ENCODE measurements at regions not wholly inside any gene's neighbourhood (a gene's known extent, or its start where the extent isn't known, plus 50 kb on each side); places are given as distances from the start of the nearest gene placed in this dataset.

GRCh38 chr6:148652205-148652604, 94.6 kb upstream of the UST start:
- Histone ChIP-seq H2BK15ac (ENCODE audit: low read depth, poor library complexity, severe bottlenecking) (no peak overlapping the region), H3K27ac (ENCODE audit: low read length, poor library complexity, severe bottlenecking) (no peak overlapping the region), H2BK5ac (ENCODE audit: low read depth, low read length, poor library complexity, severe bottlenecking) (no peak overlapping the region), H3K4me3 (ENCODE audit: insufficient read depth in 1 of 2, low read depth in 1 of 2, low read length in 2 of 2) (no peak overlapping the region), H2AFZ (ENCODE audit: low read depth, low read length) (no peak overlapping the region), H4K91ac (ENCODE audit: low read length) (no peak overlapping the region), H3K36me3 (ENCODE audit: control insufficient read depth in 1 of 2, insufficient read depth in 2 of 2, low read depth in 1 of 2, low read length in 2 of 2) (no peaks in the 10 kb centered on the region), H3K4me2 (ENCODE audit: low read length, poor library complexity, severe bottlenecking) (no peak overlapping the region), H3K27me3 (ENCODE audit: control insufficient read depth in 1 of 2, insufficient read depth in 1 of 2, low read length in 2 of 2) (peaks cover 0 to 5% of the 10 kb centered on the region in 2 experiments), H3K4ac (ENCODE audit: low read depth in 1 of 2, low read length in 2 of 2) (no peak overlapping the region), H2AK5ac (ENCODE audit: low read length, severe bottlenecking) (no peak overlapping the region), H2BK120ac (ENCODE audit: low read depth, low read length) (no peak overlapping the region), H3K18ac (ENCODE audit: low read depth in 1 of 2, low read length in 2 of 2) (no peak overlapping the region), H3K79me1 (replicated peaks; ENCODE audit: low read length, poor library complexity, severe bottlenecking) (no peaks in the 10 kb centered on the region), H3K23ac (ENCODE audit: low read length in 2 of 2) (no peak overlapping the region), H3K9me3 (ENCODE audit: control insufficient read depth, low read length) (peaks cover 6% of the 10 kb centered on the region), H3K14ac (ENCODE audit: low read length in 2 of 2) (no peak overlapping the region), H2BK12ac (ENCODE audit: low read length in 2 of 2) (no peak overlapping the region), H4K8ac (ENCODE audit: low read length) (no peak overlapping the region), H3K9ac (ENCODE audit: low read length) (no peak overlapping the region), H3K4me1 (ENCODE audit: control insufficient read depth, insufficient read depth, low read depth, low read length) (no peaks in the 10 kb centered on the region)
- no peak for DNase-seq

DNA sequence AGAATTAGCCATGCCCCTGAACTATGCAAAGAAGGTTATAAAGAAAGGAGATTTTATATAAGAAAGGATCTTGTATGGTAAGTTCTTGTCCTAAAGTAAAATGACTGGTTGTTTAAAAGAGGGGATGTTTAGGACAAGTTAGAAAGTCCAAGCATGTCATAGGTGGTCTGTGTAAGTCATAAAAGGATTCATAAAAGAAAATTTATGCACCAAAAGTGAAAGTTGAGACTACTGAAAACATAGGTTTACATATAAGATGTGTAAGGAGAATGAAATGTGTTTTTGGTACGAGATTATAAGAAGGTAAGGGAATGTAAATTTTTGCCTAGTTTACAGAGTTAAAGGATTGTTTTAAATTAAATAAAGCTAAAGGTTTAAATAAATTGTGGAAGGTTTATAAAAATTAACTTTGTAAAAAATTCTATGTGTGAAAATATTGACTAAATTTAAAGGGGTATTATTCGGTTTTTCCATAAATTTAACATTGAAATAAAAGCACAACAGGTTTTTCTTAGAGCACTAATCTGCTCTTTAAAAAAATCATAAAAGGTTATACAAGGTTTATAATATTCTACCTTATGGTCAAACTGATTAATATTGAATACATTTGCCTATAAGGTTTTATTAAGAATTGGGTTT, 93.6 kb upstream of the UST start:
- Histone ChIP-seq H4K8ac (ENCODE audit: low read length) (no peak overlapping the region), H2BK5ac (ENCODE audit: low read depth, low read length, poor library complexity, severe bottlenecking) (no peak overlapping the region), H3K9me3 (ENCODE audit: control insufficient read depth, low read length) (peaks cover 6% of the 10 kb centered on the region), H2BK12ac (ENCODE audit: low read length in 2 of 2) (no peak overlapping the region), H3K9ac (ENCODE audit: low read length) (no peak overlapping the region), H2AFZ (ENCODE audit: low read depth, low read length) (no peak overlapping the region), H3K27me3 (ENCODE audit: control insufficient read depth in 1 of 2, insufficient read depth in 1 of 2, low read length in 2 of 2) (peaks cover 0 to 5% of the 10 kb centered on the region in 2 experiments), H4K91ac (ENCODE audit: low read length) (no peak overlapping the region), H3K79me1 (replicated peaks; ENCODE audit: low read length, poor library complexity, severe bottlenecking) (no peaks in the 10 kb centered on the region), H3K4me2 (ENCODE audit: low read length, poor library complexity, severe bottlenecking) (no peak overlapping the region), H2BK120ac (ENCODE audit: low read depth, low read length) (no peak overlapping the region), H3K18ac (ENCODE audit: low read depth in 1 of 2, low read length in 2 of 2) (no peak overlapping the region), H2AK5ac (ENCODE audit: low read length, severe bottlenecking) (no peak overlapping the region), H3K27ac (ENCODE audit: low read length, poor library complexity, severe bottlenecking) (no peak overlapping the region), H3K14ac (ENCODE audit: low read length in 2 of 2) (no peak overlapping the region), H3K4me3 (ENCODE audit: insufficient read depth in 1 of 2, low read depth in 1 of 2, low read length in 2 of 2) (no peak overlapping the region), H3K23ac (ENCODE audit: low read length in 2 of 2) (no peak overlapping the region), H3K4ac (ENCODE audit: low read depth in 1 of 2, low read length in 2 of 2) (no peak overlapping the region), H3K4me1 (ENCODE audit: control insufficient read depth, insufficient read depth, low read depth, low read length) (no peaks in the 10 kb centered on the region), H2BK15ac (ENCODE audit: low read depth, poor library complexity, severe bottlenecking) (no peak overlapping the region), H3K36me3 (ENCODE audit: control insufficient read depth in 1 of 2, insufficient read depth in 2 of 2, low read depth in 1 of 2, low read length in 2 of 2) (no peaks in the 10 kb centered on the region)
- 38% methylated on average over 1 of the region's 2 CpGs for WGBS
- no peak for DNase-seq

DNA sequence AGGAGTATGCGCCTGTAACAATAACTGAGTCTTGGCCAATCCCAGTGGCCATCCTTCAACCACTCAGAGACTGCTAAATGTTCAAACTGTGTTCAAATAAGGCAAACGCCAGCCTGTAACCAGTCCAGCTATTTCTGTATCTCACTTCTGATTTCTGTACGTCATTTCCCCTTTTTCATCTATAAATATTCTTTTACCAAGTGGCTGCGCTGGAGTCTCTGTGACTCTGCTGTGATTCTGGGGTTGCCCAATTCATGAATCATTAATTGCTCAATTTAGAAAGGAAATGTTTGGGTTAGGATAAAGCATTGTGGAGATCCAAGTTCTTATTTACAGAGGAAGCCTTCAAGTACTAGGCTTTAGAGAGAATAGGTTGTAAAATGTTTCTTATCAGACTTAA, 89.8 kb upstream of the UST start:
- H2AFZ ChIP-seq (ENCODE audit: low read depth, low read length), result no peak overlapping the region
- H2BK5ac ChIP-seq (ENCODE audit: low read depth, low read length, poor library complexity, severe bottlenecking), result no peak overlapping the region
- no peak overlapping the region for H3K23ac ChIP-seq (ENCODE audit: low read length in 2 of 2)
- H3K4me2 ChIP-seq (ENCODE audit: low read length, poor library complexity, severe bottlenecking), result no peak overlapping the region
- no peak overlapping the region for H3K14ac ChIP-seq (ENCODE audit: low read length in 2 of 2)
- no peak overlapping the region for H2BK120ac ChIP-seq (ENCODE audit: low read depth, low read length)
- H2BK15ac ChIP-seq (ENCODE audit: low read depth, poor library complexity, severe bottlenecking), result no peak overlapping the region
- DNase-seq, result peak; percentile 92
- no peaks in the 10 kb centered on the region for H3K27me3 ChIP-seq (ENCODE audit: control insufficient read depth in 1 of 2, insufficient read depth in 1 of 2, low read length in 2 of 2)
- H3K9ac ChIP-seq (ENCODE audit: low read length), result peak overlapping the region; percentile 32
- H3K18ac ChIP-seq (ENCODE audit: low read depth in 1 of 2, low read length in 2 of 2), result no peak overlapping the region
- H2AK5ac ChIP-seq (ENCODE audit: low read length, severe bottlenecking), result no peak overlapping the region
- H3K4ac ChIP-seq (ENCODE audit: low read depth in 1 of 2, low read length in 2 of 2), result no peak overlapping the region
- H3K9me3 ChIP-seq (ENCODE audit: control insufficient read depth, low read length), result peaks cover 27% of the 10 kb centered on the region
- no peak overlapping the region for H4K8ac ChIP-seq (ENCODE audit: low read length)
- H3K4me1 ChIP-seq (ENCODE audit: control insufficient read depth, insufficient read depth, low read depth, low read length), result no peaks in the 10 kb centered on the region
- no peaks in the 10 kb centered on the region for H3K79me1 ChIP-seq (replicated peaks; ENCODE audit: low read length, poor library complexity, severe bottlenecking)
- H3K4me3 ChIP-seq (ENCODE audit: insufficient read depth in 1 of 2, low read depth in 1 of 2, low read length in 2 of 2), result no peak overlapping the region
- H3K27ac ChIP-seq (ENCODE audit: low read length, poor library complexity, severe bottlenecking), result no peak overlapping the region
- H2BK12ac ChIP-seq (ENCODE audit: low read length in 2 of 2), result no peak overlapping the region
- H4K91ac ChIP-seq (ENCODE audit: low read length), result no peak overlapping the region
- H3K36me3 ChIP-seq (ENCODE audit: control insufficient read depth in 1 of 2, insufficient read depth in 2 of 2, low read depth in 1 of 2, low read length in 2 of 2), result no peaks in the 10 kb centered on the region
- WGBS, result 88% methylated on average over 4 of the region's 4 CpGs

- Histone ChIP-seq H2BK12ac (ENCODE audit: low read length in 2 of 2) (no peak overlapping the region), H3K4me3 (ENCODE audit: insufficient read depth in 1 of 2, low read depth in 1 of 2, low read length in 2 of 2) (no peak overlapping the region), H4K8ac (ENCODE audit: low read length) (no peak overlapping the region), H4K91ac (ENCODE audit: low read length) (no peak overlapping the region), H2AFZ (ENCODE audit: low read depth, low read length) (no peak overlapping the region), H3K18ac (ENCODE audit: low read depth in 1 of 2, low read length in 2 of 2) (no peak overlapping the region), H3K23ac (ENCODE audit: low read length in 2 of 2) (no peak overlapping the region), H3K4me2 (ENCODE audit: low read length, poor library complexity, severe bottlenecking) (no peak overlapping the region), H3K27ac (ENCODE audit: low read length, poor library complexity, severe bottlenecking) (no peak overlapping the region), H3K79me1 (replicated peaks; ENCODE audit: low read length, poor library complexity, severe bottlenecking) (no peaks in the 10 kb centered on the region), H2BK15ac (ENCODE audit: low read depth, poor library complexity, severe bottlenecking) (no peak overlapping the region), H3K4me1 (ENCODE audit: control insufficient read depth, insufficient read depth, low read depth, low read length) (no peaks in the 10 kb centered on the region), H3K4ac (ENCODE audit: low read depth in 1 of 2, low read length in 2 of 2) (no peak overlapping the region), H3K9ac (ENCODE audit: low read length) (no peak overlapping the region), H2BK5ac (ENCODE audit: low read depth, low read length, poor library complexity, severe bottlenecking) (no peak overlapping the region), H3K14ac (ENCODE audit: low read length in 2 of 2) (no peak overlapping the region), H2AK5ac (ENCODE audit: low read length, severe bottlenecking) (no peak overlapping the region), H3K36me3 (ENCODE audit: control insufficient read depth in 1 of 2, insufficient read depth in 2 of 2, low read depth in 1 of 2, low read length in 2 of 2) (no peaks in the 10 kb centered on the region), H3K27me3 (ENCODE audit: control insufficient read depth in 1 of 2, insufficient read depth in 1 of 2, low read length in 2 of 2) (no peaks in the 10 kb centered on the region), H2BK120ac (ENCODE audit: low read depth, low read length) (no peak overlapping the region), H3K9me3 (ENCODE audit: control insufficient read depth, low read length) (peaks cover 25% of the 10 kb centered on the region)
- WGBS, result no CpG with 5 or more reads among the region's 2 CpGs
- peak; percentile 25 for DNase-seq
These were observed 88.0 kb upstream of the UST start for GRCh38 chr6:148658681-148659430.

All from mesenchymal stem cell (in vitro differentiated cells and primary cell).